Small intestine (tissue), 7 donors: ENCODE measurements at regions not wholly inside any gene's neighbourhood (a gene's known extent, or its start where the extent isn't known, plus 50 kb on each side); places are given as distances from the start of the nearest gene placed in this dataset.
"Not testable (repeated sequence)": the region's sequence is repeated elsewhere in the genome, so short reads cannot be mapped to it uniquely, and the experiment has no call there.

Experiments
- DNase-seq, 2 donors: peaks; one replicate each; pipeline versions ENCODE4 v3.0.0 to v3.0.0-alpha.2; 2013
- FAIRE-seq: peaks from 2 replicates; lab custom pipeline; 2012; peaks lifted over from hg19 to GRCh38; lab: Jason Lieb, UNC
- H3K27ac ChIP-seq, 3 donors: one replicate each; pipeline ENCODE4 v1.5.1; 2013; ENCODE audit warnings: low read length in 2 of 3, mild to moderate bottlenecking in 2 of 3, control low read depth in 1 of 3, inconsistent platforms in 1 of 3, low read depth in 1 of 3, moderate library complexity in 1 of 3
- H3K27me3 ChIP-seq, 3 donors: one replicate each; pipeline ENCODE4 v1.6.1; 2013; ENCODE audit warnings: low read length in 3 of 3, inconsistent platforms in 1 of 3; ENCODE audit not compliant: control insufficient read depth in 3 of 3, insufficient read depth in 3 of 3
- H3K36me3 ChIP-seq, 3 donors: one replicate each; pipeline ENCODE4 v1.6.1; 2013; ENCODE audit warnings: low read length in 3 of 3, inconsistent platforms in 1 of 3, low read depth in 1 of 3, mild to moderate bottlenecking in 1 of 3, moderate library complexity in 1 of 3; ENCODE audit not compliant: control insufficient read depth in 3 of 3, insufficient read depth in 2 of 3
- H3K4me1 ChIP-seq, 3 donors: one replicate each; pipeline ENCODE4 v1.6.1; 2013; ENCODE audit warnings: low read length in 2 of 3, inconsistent platforms in 1 of 3, low read depth in 1 of 3, mild to moderate bottlenecking in 1 of 3, moderate library complexity in 1 of 3; ENCODE audit not compliant: control insufficient read depth in 3 of 3, insufficient read depth in 2 of 3
- H3K4me3 ChIP-seq, 3 donors: one replicate each; pipeline ENCODE4 v1.5.1; 2013; ENCODE audit warnings: low read length in 3 of 3, control low read depth in 1 of 3, inconsistent platforms in 1 of 3, low read depth in 1 of 3, mild to moderate bottlenecking in 1 of 3, moderate library complexity in 1 of 3
- H3K9me3 ChIP-seq, 2 donors: one replicate each; pipeline ENCODE4 v1.6.1; 2013; ENCODE audit warnings: low read depth in 1 of 2, low read length in 1 of 2; ENCODE audit not compliant: control insufficient read depth in 2 of 2, insufficient read depth in 1 of 2
- WGBS, 3 donors: extraction: QIAGEN DNeasy Blood & Tissue Kit; methylation state at CpG; one replicate each; pipeline ENCODE4 v1.1.7; 2013; 5-methylcytosine and 5-hydroxymethylcytosine counted together
- donor health status: healthy with polysubstance abuse.
- donor health status: control.
- donor health status: control.
- donor health status: Bipolar disorder and iron deficiency.
- donor health status: healthy.

DNA sequence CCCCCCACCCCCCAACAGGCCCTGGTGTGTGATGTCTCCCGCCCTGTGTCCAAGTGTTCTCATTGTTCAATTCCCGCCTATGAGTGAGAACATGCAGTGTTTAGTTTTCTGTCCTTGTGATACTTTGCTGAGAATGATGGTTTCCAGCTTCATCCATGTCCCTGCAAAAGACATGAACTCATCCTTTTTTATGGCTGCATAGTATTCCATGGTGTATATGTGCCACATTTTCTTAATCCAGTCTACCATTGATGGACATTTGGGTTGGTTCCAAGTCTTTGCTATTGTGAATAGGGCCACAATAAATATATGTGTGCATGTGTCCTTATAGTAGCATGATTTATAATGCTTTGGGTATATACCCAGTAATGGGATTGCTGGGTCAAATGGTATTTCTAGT lies 54.0 kb downstream of the ZCCHC13 start:
- H3K4me1 ChIP-seq, H3K9me3 ChIP-seq, FAIRE-seq, H3K27ac ChIP-seq, H3K27me3 ChIP-seq, H3K36me3 ChIP-seq, H3K4me3 ChIP-seq, DNase-seq: not testable (repeated sequence)
- WGBS, 3 donors, result 85 to 100% (median 91%) methylated on average over 2 of the region's 2 CpGs

DNA sequence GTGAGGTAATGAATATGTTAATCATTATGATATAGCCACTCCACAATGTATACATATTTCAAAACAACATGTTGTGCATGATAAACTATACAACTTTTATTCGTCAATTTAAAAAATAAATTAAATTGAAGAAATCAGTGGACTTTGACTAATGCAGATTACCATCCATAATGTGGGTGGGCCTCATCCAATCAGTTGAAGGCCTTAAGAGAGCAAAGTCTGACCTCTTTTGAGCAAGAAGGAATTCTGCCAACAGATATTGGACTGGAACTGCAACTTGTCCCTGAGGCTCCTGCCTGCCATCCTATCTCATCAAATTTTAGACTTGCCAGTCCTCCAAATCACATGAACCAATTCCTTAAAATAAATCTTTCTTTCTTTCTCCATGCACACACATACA lies 57.4 kb upstream of the SLC16A2 start:
- Histone ChIP-seq H3K36me3 (no peaks in the 10 kb centered on the region), H3K27me3 (no peaks in the 10 kb centered on the region), H3K27ac (no peak overlapping the region), H3K4me1 (no peaks in the 10 kb centered on the region), H3K9me3 (no peaks in the 10 kb centered on the region), H3K4me3 (no peak overlapping the region)
- DNase-seq, result no peak
- WGBS, 3 donors, result 0 to 15% (median 9%) methylated on average over 1 of the region's 1 CpG
- FAIRE-seq, result peak; percentile 19

DNA sequence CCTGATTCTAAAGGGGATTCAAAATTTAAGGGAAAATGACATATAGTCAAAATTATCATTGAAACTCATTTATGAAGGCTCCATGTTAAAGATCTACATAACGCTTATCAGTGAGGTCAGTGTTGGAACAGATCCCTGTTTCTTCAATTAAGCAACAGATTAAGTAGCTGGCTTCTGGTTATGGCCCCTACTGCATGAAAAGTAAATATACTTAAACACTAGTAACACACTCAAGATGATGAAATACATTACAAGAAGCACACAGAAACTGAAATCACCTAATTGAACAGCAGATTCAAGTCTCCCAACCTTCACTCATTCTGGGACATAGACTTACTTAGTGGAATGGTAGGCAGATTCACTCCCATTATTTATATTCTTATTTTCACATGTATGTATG lies 51.6 kb upstream of the SLC16A2 start:
- Histone ChIP-seq H3K4me3 (no peak overlapping the region), H3K4me1 (no peaks in the 10 kb centered on the region), H3K27me3 (no peaks in the 10 kb centered on the region), H3K36me3 (no peaks in the 10 kb centered on the region), H3K27ac (no peak overlapping the region), H3K9me3 (no peaks in the 10 kb centered on the region)
- FAIRE-seq (no peak), DNase-seq (peak in 1 of 2 donors; percentile 2)
- 27 to 50% (median 45%) methylated on average over 1 of the region's 1 CpG for WGBS, 3 donors

DNA sequence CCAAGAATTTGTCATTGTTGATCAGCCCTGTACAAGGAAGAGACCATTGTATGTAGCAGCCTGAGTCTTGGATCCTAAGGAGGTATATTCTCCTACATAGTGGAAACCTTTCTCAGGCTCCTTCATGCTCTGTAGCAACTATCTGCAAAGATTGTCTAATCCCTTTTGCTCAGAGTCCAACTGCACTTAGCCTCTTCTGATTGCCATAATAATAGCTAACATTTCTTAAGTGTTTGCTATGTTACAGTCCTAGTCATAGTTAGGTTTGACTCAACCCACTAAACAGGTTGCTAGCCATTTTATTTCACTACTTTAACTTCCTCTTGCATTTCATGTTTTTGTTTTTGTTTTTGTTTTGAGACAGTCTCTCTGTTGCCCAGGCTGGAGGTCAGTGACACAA lies 50.8 kb upstream of the SLC16A2 start:
- no peaks in the 10 kb centered on the region for H3K36me3 ChIP-seq
- peak in 1 of 2 donors; percentile 29 for DNase-seq
- no peak overlapping the region for H3K27ac ChIP-seq
- no peaks in the 10 kb centered on the region for H3K4me1 ChIP-seq
- no peak for FAIRE-seq
- no peaks in the 10 kb centered on the region for H3K27me3 ChIP-seq
- no peak overlapping the region for H3K4me3 ChIP-seq
- H3K9me3 ChIP-seq, result no peaks in the 10 kb centered on the region

DNA sequence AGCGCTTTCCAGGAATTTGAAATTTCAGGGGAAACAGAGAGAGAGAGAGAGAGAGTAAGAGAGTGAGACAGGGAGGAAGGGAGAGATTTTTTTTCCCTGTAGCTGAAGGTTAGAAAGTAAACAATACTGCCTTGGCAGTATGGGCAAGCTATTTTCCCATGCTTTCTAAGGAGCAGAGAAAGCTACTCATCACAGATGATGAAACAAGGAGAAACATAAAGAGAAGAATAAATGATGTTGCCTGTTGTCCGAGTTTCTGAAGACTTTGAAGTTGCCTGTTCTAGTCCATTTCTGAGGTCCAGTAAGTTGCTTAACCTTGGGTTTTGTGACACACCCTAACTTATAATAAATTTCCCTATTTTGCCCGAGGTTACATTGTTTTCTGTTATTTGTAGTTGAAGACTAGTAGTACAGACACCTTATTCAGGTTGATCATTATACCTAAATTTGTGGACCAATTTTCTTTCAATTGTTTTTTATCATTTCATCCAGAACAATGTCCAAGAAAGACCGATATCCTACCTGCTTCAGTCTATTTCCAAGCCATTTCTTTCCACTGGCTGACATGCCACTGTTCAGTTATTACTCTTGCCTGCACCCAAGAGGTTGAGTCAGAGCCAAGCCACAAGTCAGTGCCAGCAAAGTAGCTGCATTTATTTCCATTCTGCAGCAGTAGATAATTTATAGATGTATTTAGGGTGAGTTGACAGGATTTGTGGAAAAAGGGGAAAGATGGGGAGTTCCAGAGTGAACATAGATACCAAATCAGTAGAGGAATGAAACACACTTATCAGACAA lies 49.7 kb upstream of the SLC16A2 start:
- FAIRE-seq, result no peak

More for the DNA sequence above, 49.7 kb upstream of the SLC16A2 start:
- Histone ChIP-seq H3K27me3 (no peaks in the 10 kb centered on the region), H3K4me1 (no peaks in the 10 kb centered on the region), H3K4me3 (no peak overlapping the region), H3K27ac (no peak overlapping the region), H3K9me3 (no peaks in the 10 kb centered on the region), H3K36me3 (no peaks in the 10 kb centered on the region)
- no peak for DNase-seq
- WGBS, 3 donors, result 69 to 88% (median 79%) methylated on average over 4 of the region's 4 CpGs
